ENCODE measurements at regions not wholly inside any gene's neighbourhood (a gene's known extent, or its start where the extent isn't known, plus 50 kb on each side); places are given as distances from the start of the nearest gene placed in this dataset.

DNA sequence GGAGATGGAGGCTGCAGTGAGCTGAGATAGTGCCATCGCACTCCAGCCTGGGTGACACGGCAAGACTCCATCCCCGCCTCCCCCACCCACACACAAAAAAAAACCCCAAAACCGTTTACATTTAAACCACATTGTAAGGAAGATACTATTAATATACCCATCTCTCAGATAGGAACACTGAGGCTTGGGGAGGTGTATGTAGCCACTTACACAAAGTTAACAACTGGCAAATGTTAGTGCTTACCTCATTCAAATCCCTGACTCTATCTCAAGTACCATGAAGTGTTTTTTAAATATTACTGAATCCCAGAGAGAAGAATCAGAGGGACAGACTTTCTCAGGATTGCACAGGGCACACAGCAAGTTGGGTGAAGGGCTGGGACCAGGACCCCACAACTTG is 164.5 kb downstream of the MIAT start:
- Histone ChIP-seq H3K9me3 (no peaks in the 10 kb centered on the region), H3K27ac (no peak overlapping the region)
- TF ChIP-seq, protein P1, sequence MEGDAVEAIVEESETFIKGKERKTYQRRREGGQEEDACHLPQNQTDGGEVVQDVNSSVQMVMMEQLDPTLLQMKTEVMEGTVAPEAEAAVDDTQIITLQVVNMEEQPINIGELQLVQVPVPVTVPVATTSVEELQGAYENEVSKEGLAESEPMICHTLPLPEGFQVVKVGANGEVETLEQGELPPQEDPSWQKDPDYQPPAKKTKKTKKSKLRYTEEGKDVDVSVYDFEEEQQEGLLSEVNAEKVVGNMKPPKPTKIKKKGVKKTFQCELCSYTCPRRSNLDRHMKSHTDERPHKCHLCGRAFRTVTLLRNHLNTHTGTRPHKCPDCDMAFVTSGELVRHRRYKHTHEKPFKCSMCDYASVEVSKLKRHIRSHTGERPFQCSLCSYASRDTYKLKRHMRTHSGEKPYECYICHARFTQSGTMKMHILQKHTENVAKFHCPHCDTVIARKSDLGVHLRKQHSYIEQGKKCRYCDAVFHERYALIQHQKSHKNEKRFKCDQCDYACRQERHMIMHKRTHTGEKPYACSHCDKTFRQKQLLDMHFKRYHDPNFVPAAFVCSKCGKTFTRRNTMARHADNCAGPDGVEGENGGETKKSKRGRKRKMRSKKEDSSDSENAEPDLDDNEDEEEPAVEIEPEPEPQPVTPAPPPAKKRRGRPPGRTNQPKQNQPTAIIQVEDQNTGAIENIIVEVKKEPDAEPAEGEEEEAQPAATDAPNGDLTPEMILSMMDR (IDR thresholded peaks at IDR 0.05): no peak

DNA sequence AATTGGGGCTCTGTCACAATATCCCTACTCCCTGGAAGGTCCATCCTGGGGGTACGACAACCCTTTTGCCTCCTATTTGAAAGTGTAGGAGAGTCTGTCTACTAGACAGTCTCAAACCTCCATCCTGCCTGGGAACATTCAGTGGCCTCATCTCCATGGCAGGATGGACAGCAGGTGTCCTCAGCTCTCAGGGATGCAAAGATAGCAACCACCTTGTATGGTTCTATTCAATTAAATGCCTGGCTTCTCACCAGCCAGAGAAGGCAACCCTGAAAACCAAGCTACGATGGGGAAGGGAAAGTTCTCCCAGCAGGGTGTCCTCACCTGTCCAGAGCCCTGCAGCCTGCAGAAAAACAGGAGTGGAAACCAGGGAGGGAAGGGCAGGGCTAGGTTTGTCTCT is 164.9 kb downstream of the MIAT start:
- H3K27ac ChIP-seq: no peak overlapping the region
- H3K27me3 ChIP-seq: peaks cover 6% of the 10 kb centered on the region
- TF ChIP-seq, protein P1 (IDR thresholded peaks at IDR 0.05): no peak
- H3K9me3 ChIP-seq: no peaks in the 10 kb centered on the region
- H3K36me3 ChIP-seq: no peaks in the 10 kb centered on the region
- no peaks in the 10 kb centered on the region for H3K4me1 ChIP-seq (ENCODE audit: control insufficient read depth in 1 of 2, insufficient read depth in 1 of 2, low read depth in 1 of 2, low read length in 1 of 2)
- no peak overlapping the region for H3K4me3 ChIP-seq (ENCODE audit: low read depth in 1 of 2, low read length in 1 of 2)

More for the DNA sequence above, 164.5 kb downstream of the MIAT start:
- Histone ChIP-seq H3K4me1 (ENCODE audit: control insufficient read depth in 1 of 2, insufficient read depth in 1 of 2, low read depth in 1 of 2, low read length in 1 of 2) (no peaks in the 10 kb centered on the region), H3K36me3 (no peaks in the 10 kb centered on the region), H3K27me3 (peaks cover 6% of the 10 kb centered on the region), H3K4me3 (ENCODE audit: low read depth in 1 of 2, low read length in 1 of 2) (no peak overlapping the region)

DNA sequence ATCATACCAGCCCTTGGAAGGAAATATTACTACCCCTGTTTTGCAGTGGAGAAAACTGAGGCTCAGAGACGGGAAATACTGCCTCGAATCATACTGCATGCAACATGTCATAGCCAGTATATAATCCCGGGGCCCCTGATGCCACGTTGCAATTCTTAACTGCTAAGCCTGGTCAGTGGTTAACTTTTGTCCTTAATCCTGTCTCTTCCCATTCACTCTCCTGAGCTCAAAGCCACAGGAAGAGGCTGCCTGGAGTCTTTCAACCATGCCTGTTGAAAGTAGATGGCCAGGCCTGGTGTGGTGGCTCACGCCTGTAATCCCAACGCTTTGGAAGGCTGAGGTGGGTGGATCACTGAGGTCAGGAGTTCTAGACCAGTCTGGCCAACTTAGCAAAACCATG is 166.6 kb downstream of the MIAT start:
- peaks cover 6% of the 10 kb centered on the region for H3K27me3 ChIP-seq
- TF ChIP-seq, protein P1 (IDR thresholded peaks at IDR 0.05): no peak
- no peak overlapping the region for H3K27ac ChIP-seq
- H3K36me3 ChIP-seq: no peaks in the 10 kb centered on the region
- no peak overlapping the region for H3K4me3 ChIP-seq (ENCODE audit: low read depth in 1 of 2, low read length in 1 of 2)
- H3K9me3 ChIP-seq: no peaks in the 10 kb centered on the region
- H3K4me1 ChIP-seq (ENCODE audit: control insufficient read depth in 1 of 2, insufficient read depth in 1 of 2, low read depth in 1 of 2, low read length in 1 of 2): no peaks in the 10 kb centered on the region

DNA sequence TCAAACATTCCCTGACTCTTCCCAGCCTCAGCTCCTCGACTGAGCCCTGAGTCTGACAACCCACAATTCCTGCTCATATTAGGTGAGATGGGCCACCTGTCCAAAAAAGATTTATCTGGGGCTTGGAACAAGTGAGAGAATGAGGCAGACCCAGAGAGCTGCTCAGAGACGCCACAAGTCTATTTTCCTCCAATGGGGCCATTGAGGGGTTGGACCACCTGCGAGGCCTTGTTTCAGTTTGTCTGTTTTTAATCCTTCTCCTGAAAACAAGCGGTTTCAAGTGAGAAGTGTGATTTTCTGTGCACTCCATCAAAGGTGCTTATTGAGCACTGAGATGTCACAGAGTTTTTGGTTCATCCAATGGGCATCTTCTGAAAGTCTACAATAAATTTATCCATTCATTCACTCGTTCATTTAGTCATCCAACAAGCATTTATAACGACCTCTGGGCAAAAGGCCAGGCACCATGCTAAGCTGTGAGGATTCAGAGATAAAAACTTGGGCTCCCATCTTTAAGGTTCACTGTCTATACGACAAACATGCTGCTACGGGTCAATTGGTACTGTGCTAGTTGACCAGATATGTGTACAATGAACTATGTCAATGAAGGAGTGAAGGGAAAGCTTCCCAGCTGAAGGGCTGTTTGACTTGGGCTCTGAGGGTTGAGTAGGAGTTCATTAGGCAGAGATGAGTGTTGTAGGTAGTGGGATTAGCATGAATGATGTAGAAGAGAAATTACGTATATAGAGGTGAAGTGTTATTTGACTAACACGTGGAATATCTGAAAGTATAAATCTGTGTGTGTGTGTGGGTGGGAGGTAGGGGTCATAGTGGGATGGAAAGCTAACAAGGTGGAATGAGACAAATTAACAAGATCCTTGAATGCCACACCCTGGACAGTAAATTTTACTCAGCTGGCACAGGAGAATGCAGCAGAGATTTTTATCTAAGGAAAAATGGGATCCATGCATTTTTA is 168.9 kb downstream of the MIAT start:
- Histone ChIP-seq H3K27me3 (peaks cover 6% of the 10 kb centered on the region), H3K4me1 (ENCODE audit: control insufficient read depth in 1 of 2, insufficient read depth in 1 of 2, low read depth in 1 of 2, low read length in 1 of 2) (no peaks in the 10 kb centered on the region), H3K27ac (no peak overlapping the region), H3K36me3 (no peaks in the 10 kb centered on the region), H3K9me3 (no peaks in the 10 kb centered on the region), H3K4me3 (ENCODE audit: low read depth in 1 of 2, low read length in 1 of 2) (no peak overlapping the region)
- TF ChIP-seq, protein P1 (IDR thresholded peaks at IDR 0.05): no peak

DNA sequence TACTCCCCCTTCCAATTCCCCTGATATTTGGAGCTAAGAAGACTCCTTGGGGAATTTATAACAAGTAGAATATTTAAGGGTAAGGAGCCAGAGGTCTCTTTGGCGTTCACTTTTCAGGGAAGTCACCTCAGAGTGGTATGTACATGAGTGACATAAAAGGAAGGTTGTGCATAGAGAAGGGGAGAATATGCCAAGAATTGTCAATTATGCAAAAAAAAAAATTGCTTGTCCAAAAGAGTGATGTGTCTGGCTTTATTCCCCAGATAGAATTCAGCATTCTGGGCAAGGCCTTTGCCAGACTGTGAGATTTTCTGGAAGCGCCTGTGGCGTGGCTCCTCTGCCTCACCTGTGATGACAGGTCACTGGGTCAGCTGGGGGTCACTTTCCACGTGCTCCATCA is 170.2 kb downstream of the MIAT start:
- H3K9me3 ChIP-seq: no peaks in the 10 kb centered on the region

More for the DNA sequence above, 170.2 kb downstream of the MIAT start:
- H3K4me3 ChIP-seq (ENCODE audit: low read depth in 1 of 2, low read length in 1 of 2): no peak overlapping the region
- H3K27ac ChIP-seq: no peak overlapping the region
- no peaks in the 10 kb centered on the region for H3K4me1 ChIP-seq (ENCODE audit: control insufficient read depth in 1 of 2, insufficient read depth in 1 of 2, low read depth in 1 of 2, low read length in 1 of 2)
- peaks cover 3% of the 10 kb centered on the region for H3K27me3 ChIP-seq
- no peaks in the 10 kb centered on the region for H3K36me3 ChIP-seq
- TF ChIP-seq, protein P1 (IDR thresholded peaks at IDR 0.05): no peak
